Activated CD4-positive, alpha-beta T cell treated with anti-CD3 and anti-CD28 coated beads for 24 hours (primary cell): ENCODE measurements at regions not wholly inside any gene's neighbourhood (a gene's known extent, or its start where the extent isn't known, plus 50 kb on each side); places are given as distances from the start of the nearest gene placed in this dataset.

Source experiments
- DNase-seq, 2 donors: peaks; one replicate each; pipeline ENCODE4 v3.0.0-alpha.2; 2020; ENCODE audit warnings: low read depth in 2 of 2

GRCh38 chr2:129636692-129637091 lies 342.8 kb upstream of the RAB6C start:
- DNase-seq, result no peak

GRCh38 chr2:129641371-129641770 lies 338.1 kb upstream of the RAB6C start:
- no peak for DNase-seq

GRCh38 chr2:129642526-129643043 lies 336.9 kb upstream of the RAB6C start:
- no peak for DNase-seq

GRCh38 chr2:129645335-129645734 lies 334.1 kb upstream of the RAB6C start:
- no peak for DNase-seq

GRCh38 chr2:129646107-129646506 lies 333.4 kb upstream of the RAB6C start:
- DNase-seq, result no peak

- DNase-seq, result no peak
Measured at GRCh38 chr2:129653246-129653645, 326.2 kb upstream of the RAB6C start.

- DNase-seq, result no peak
Measured at GRCh38 chr2:129654331-129654730, 325.1 kb upstream of the RAB6C start.

GRCh38 chr2:129656081-129656598 lies 323.3 kb upstream of the RAB6C start:
- no peak for DNase-seq

DNA sequence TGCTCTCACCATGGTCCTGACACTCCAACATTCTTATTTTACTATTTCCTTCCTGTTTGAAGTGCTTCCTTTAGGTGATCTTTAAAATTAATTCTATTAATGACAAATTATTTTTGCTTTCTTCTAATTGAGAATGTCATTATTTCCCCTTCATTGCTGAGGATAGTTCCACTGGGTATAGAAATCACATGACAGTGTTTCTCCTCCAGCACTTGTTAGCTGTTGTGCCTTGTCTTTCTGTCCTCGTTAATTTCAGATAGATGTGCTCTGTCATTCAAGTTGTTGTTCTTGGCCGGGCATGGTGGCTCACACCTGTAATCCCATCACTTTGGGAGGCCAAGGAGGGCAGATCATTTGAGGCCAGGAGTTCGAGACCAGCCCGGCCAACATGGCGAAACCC lies 321.0 kb upstream of the RAB6C start:
- no peak for DNase-seq

DNA sequence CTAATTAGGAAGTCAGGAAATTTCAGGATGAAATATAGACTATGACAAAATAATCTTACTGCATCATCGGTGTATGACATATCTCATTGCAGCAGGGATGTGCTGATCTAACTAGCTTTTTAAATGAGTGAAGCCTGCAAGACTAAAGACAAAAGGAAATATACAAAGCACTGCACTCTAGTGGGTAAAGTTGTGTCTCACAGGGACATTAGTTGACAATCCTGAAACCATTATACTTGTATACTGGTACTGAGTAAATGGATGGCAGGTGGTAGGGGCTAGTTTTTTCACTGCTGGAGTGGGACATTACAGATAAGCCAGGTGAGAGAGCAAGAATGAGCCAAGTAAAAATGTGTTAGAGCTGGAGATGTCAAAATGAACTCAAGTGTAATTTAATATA lies 317.5 kb upstream of the RAB6C start:
- DNase-seq, result no peak

DNA sequence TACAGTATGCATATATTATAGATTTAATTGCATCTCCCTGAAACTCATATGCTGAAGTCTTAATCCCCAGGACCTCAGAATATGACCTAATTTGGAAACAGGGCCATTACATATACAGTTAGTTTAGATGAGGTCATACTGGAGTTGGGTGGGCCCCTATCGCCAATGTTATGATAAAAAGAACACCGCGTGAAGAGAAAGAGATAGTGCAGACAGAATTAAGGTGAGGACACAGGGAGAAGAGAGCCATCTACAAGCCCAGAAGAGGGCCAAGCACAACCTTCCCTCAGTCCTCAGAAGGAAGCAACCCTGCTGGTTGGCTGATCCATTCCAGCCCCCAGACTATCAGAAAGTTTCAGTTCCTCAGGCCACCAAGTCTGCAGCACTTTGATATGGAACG lies 311.9 kb upstream of the RAB6C start:
- DNase-seq, result no peak

DNA sequence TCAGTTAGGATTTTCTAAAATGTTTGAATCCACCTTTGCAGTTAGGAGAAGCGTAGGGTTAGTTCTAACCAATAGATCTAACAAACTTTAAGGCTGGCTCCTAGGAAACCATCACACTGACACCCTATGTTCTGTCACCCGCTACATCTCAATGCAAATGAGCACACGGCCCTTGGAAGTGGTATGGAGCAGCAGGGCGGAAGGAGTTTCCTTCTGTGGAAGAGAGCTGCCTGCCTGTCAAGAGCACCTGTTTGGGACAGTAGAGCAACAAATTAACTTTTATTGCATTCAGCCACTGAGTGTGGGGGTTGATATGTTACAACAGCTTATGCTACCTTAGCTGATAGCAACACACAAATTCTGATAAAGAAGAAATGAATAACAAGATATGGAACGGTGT lies 306.9 kb upstream of the RAB6C start:
- no peak for DNase-seq

GRCh38 chr2:129673234-129673633 lies 306.2 kb upstream of the RAB6C start:
- no peak for DNase-seq

- DNase-seq, result no peak
Measured at GRCh38 chr2:129673847-129674711, 305.4 kb upstream of the RAB6C start.

GRCh38 chr2:129678751-129679150 lies 300.7 kb upstream of the RAB6C start:
- no peak for DNase-seq

DNA sequence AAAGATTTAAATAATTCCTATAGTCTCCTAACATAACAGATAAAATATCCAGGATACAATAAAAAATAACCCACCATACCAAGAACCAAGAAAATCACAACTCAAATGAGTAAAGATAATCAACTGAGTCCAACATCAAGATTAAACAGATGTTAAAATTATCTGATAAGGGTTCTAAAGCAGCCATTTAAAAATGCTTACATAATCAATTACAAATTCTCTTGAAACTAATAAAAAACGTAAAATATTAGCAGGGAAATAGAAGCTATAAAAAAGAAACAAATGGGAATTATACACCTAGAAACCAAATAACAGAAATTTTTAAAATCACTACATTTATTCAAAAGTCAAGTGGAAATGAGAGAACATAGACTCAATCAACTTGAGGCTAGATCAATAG lies 297.7 kb upstream of the RAB6C start:
- DNase-seq, result no peak

GRCh38 chr2:129689653-129690448 lies 289.6 kb upstream of the RAB6C start:
- DNase-seq, result no peak

GRCh38 chr2:129695496-129695895 lies 284.0 kb upstream of the RAB6C start:
- DNase-seq, result no peak

DNA sequence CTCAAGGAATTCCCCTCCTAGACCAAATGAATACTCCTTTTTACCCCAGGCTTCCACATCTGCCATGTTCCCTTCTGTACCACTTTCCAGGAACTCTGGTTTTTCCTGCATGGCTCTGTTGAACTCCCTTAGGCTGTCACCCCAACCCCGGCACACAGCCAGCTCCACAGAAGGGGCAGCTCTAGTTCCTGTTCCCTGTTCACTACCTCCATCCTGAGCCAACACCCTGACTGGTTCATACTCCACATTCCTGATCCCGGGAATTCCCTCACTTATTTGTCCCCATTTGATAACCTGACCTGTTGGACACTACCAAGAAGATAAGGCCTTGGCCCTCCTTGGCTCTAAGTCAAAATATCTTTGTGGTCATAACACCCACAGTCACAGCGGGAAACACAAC lies 280.9 kb upstream of the RAB6C start:
- DNase-seq, result no peak

DNA sequence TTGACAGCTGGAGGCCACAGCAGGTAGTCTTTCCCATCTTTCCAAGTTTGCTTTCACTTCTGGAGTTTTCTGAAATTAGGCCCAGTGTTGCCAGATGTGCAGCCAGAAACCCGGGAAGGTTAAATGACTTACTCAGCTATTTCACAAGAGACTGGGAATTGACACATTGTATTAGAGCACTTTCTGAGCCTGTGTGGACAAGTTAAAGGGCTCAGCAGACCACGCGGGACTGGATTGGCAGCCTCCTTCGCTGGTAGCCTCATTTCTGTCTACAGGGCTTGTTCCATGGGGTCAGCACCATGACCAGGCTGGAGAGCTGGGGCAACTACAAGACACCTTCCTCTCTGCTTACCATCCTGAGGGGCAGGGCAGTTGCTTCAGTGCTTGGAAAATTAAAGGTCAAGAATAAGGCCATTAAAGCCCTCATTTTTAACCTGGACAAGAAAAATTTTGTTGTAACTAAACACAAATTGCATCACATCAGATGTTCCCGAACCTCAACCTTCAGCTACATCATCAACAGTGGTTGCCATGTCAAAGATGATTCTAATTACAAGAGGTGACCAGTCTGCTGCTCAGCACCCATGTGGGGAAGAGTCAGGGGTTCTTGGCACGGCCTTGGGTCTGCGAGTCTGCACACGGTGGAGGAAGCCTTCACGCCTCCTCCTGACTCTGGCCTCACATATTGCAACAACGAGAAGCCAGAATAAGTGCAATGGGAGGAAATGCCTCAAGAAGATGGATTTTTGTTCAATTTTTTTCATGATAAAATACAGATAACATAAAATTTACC lies 279.5 kb upstream of the RAB6C start:
- DNase-seq, result no peak

GRCh38 chr2:129702416-129703176 lies 276.9 kb upstream of the RAB6C start:
- DNase-seq, result no peak
